Suprapubic skin (tissue), 4 donors: ENCODE measurements at regions not wholly inside any gene's neighbourhood (a gene's known extent, or its start where the extent isn't known, plus 50 kb on each side); places are given as distances from the start of the nearest gene placed in this dataset.

Experiments used
- DNase-seq, 2 donors: peaks; one replicate each; pipeline ENCODE4 v3.0.0-alpha.2; 2019; ENCODE audit warnings: low spot score in 2 of 2
- H3K27ac ChIP-seq: fragments of 200-600 bp; sonication (generic); one replicate; pipeline ENCODE4 v1.5.1; 2019
- H3K27me3 ChIP-seq: fragments of 200-600 bp; sonication (generic); one replicate; pipeline ENCODE4 v1.5.1; 2019
- H3K36me3 ChIP-seq: fragments of 200-600 bp; sonication (generic); one replicate; pipeline ENCODE4 v1.5.1; 2019
- H3K4me1 ChIP-seq: fragments of 200-600 bp; sonication (generic); one replicate; pipeline ENCODE4 v1.5.1; 2019
- H3K4me3 ChIP-seq: fragments of 200-600 bp; sonication (generic); one replicate; pipeline ENCODE4 v1.5.1; 2019; ENCODE audit warnings: mild to moderate bottlenecking
- H3K9me3 ChIP-seq: fragments of 200-600 bp; sonication (generic); one replicate; pipeline ENCODE4 v1.5.1; 2019
- CTCF ChIP-seq, 2 donors: fragments of 200-600 bp in 1 of 2; fragments of 450-650 bp in 1 of 2; sonication (generic) in 1 of 2; IDR thresholded peaks; one replicate each; pipeline ENCODE4 v1.5.1; 2016 to 2019; ENCODE audit warnings: antibody characterized with exemption in 2 of 2, mild to moderate bottlenecking in 1 of 2, moderate library complexity in 1 of 2
- EP300 ChIP-seq: sonication (generic); formaldehyde crosslinking; IDR thresholded peaks from one replicate; pipeline ENCODE4 v1.6.1; 2017; ENCODE audit warnings: antibody characterized with exemption
- POLR2A ChIP-seq, 2 donors: fragments of 450-650 bp; IDR thresholded peaks; one replicate each; pipeline ENCODE4 v1.6.1; 2017; ENCODE audit warnings: antibody characterized with exemption in 2 of 2, mild to moderate bottlenecking in 2 of 2, moderate library complexity in 2 of 2
- POLR2AphosphoS5 ChIP-seq, 3 donors: sonication (generic); formaldehyde crosslinking; IDR thresholded peaks; one replicate each; pipeline ENCODE4 v1.6.1; 2017; ENCODE audit warnings: antibody characterized with exemption in 3 of 3
- WGBS: methylation state at CpG from one replicate; pipeline ENCODE4 v1.1.5; 2018; 5-methylcytosine and 5-hydroxymethylcytosine counted together

GRCh38 chr2:57957238-57957637 is 89.4 kb upstream of the VRK2 start:
- Histone ChIP-seq H3K27ac (no peak overlapping the region), H3K4me3 (no peak overlapping the region), H3K9me3 (no peaks in the 10 kb centered on the region), H3K4me1 (no peaks in the 10 kb centered on the region), H3K27me3 (no peaks in the 10 kb centered on the region), H3K36me3 (no peaks in the 10 kb centered on the region)
- no peak for TF ChIP-seq EP300
- no peak for TF ChIP-seq CTCF (IDR thresholded peaks at IDR 0.05)
- no peak for TF ChIP-seq POLR2A (IDR thresholded peaks at IDR 0.05)
- TF ChIP-seq POLR2AphosphoS5 (IDR thresholded peaks at IDR 0.05): no peak
- 94% methylated on average over 3 of the region's 3 CpGs for WGBS
- no peak for DNase-seq

GRCh38 chr2:57959390-57959789 is 87.2 kb upstream of the VRK2 start:
- H3K4me3 ChIP-seq: no peak overlapping the region
- H3K36me3 ChIP-seq: no peaks in the 10 kb centered on the region
- no peaks in the 10 kb centered on the region for H3K9me3 ChIP-seq
- no peak overlapping the region for H3K27ac ChIP-seq
- no peak for TF ChIP-seq POLR2A (IDR thresholded peaks at IDR 0.05)
- DNase-seq: no peak
- 91% methylated on average over 7 of the region's 7 CpGs for WGBS
- H3K4me1 ChIP-seq: no peaks in the 10 kb centered on the region
- H3K27me3 ChIP-seq: no peaks in the 10 kb centered on the region

GRCh38 chr2:57962861-57963260 is 83.7 kb upstream of the VRK2 start:
- Histone ChIP-seq H3K27ac (no peak overlapping the region), H3K27me3 (no peaks in the 10 kb centered on the region), H3K4me1 (no peaks in the 10 kb centered on the region), H3K4me3 (no peak overlapping the region), H3K36me3 (no peaks in the 10 kb centered on the region), H3K9me3 (no peaks in the 10 kb centered on the region)
- TF ChIP-seq POLR2AphosphoS5 (IDR thresholded peaks at IDR 0.05): no peak
- no peak for TF ChIP-seq POLR2A (IDR thresholded peaks at IDR 0.05)
- no peak for TF ChIP-seq CTCF (IDR thresholded peaks at IDR 0.05)
- TF ChIP-seq EP300: no peak
- no peak for DNase-seq
- 81% methylated on average over 3 of the region's 3 CpGs for WGBS

GRCh38 chr2:57965219-57965618 is 81.4 kb upstream of the VRK2 start:
- DNase-seq: no peak
- no peak overlapping the region for H3K4me3 ChIP-seq
- H3K27me3 ChIP-seq: no peaks in the 10 kb centered on the region
- TF ChIP-seq POLR2A (IDR thresholded peaks at IDR 0.05) (no peak), CTCF (IDR thresholded peaks at IDR 0.05) (no peak), POLR2AphosphoS5 (IDR thresholded peaks at IDR 0.05) (no peak), EP300 (no peak)
- no peaks in the 10 kb centered on the region for H3K4me1 ChIP-seq
- no peaks in the 10 kb centered on the region for H3K36me3 ChIP-seq
- no peaks in the 10 kb centered on the region for H3K9me3 ChIP-seq
- no peak overlapping the region for H3K27ac ChIP-seq
- WGBS: 98% methylated on average over 1 of the region's 1 CpG

GRCh38 chr2:57965961-57966360 is 80.6 kb upstream of the VRK2 start:
- 94% methylated on average over 1 of the region's 1 CpG for WGBS
- Histone ChIP-seq H3K4me3 (no peak overlapping the region), H3K27me3 (no peaks in the 10 kb centered on the region), H3K9me3 (no peaks in the 10 kb centered on the region), H3K36me3 (no peaks in the 10 kb centered on the region), H3K27ac (no peak overlapping the region), H3K4me1 (no peaks in the 10 kb centered on the region)
- TF ChIP-seq POLR2AphosphoS5 (IDR thresholded peaks at IDR 0.05) (no peak), CTCF (IDR thresholded peaks at IDR 0.05) (no peak), POLR2A (IDR thresholded peaks at IDR 0.05) (no peak)
- DNase-seq: no peak

GRCh38 chr2:57973621-57974186 is 72.9 kb upstream of the VRK2 start:
- Histone ChIP-seq H3K27ac (no peak overlapping the region), H3K9me3 (peaks cover 4% of the 10 kb centered on the region), H3K36me3 (no peaks in the 10 kb centered on the region), H3K4me3 (no peak overlapping the region), H3K27me3 (no peaks in the 10 kb centered on the region), H3K4me1 (no peaks in the 10 kb centered on the region)
- no peak for DNase-seq
- no peak for TF ChIP-seq POLR2AphosphoS5 (IDR thresholded peaks at IDR 0.05)
- WGBS: 81% methylated on average over 2 of the region's 2 CpGs
